ENCODE measurements at regions not wholly inside any gene's neighbourhood (a gene's known extent, or its start where the extent isn't known, plus 50 kb on each side); places are given as distances from the start of the nearest gene placed in this dataset.

- H3K36me3 ChIP-seq (ENCODE audit: control insufficient read depth, insufficient read depth, low read length): no peaks in the 10 kb centered on the region
- no peak for TF ChIP-seq CTCF (conservative IDR thresholded peaks at IDR 0.05)
- peaks cover 6% of the 10 kb centered on the region for H3K4me1 ChIP-seq (ENCODE audit: control insufficient read depth, insufficient read depth, low read length)
- no peak overlapping the region for H3K9ac ChIP-seq (ENCODE audit: extremely low read depth, low read length, poor library complexity, severe bottlenecking)
- H3K27ac ChIP-seq (ENCODE audit: low read depth, low read length): no peak overlapping the region
- no peak overlapping the region for H3K4me3 ChIP-seq (ENCODE audit: low read length)
- H3K9me3 Mint-ChIP-seq: no peaks in the 10 kb centered on the region
- no peak for DNase-seq
- peaks cover 40% of the 10 kb centered on the region for H3K4me1 Mint-ChIP-seq
- no peak overlapping the region for H3K4me3 Mint-ChIP-seq
- 91 to 93% methylated on average over 5 of the region's 5 CpGs for WGBS, 2 experiments (ENCODE audit: insufficient coverage in 1 of 2, insufficient read length in 1 of 2)
- H3K36me3 Mint-ChIP-seq (ENCODE audit: low read depth): no peaks in the 10 kb centered on the region
- no peaks in the 10 kb centered on the region for H3K9me3 ChIP-seq (ENCODE audit: control insufficient read depth, low read length)
- no peaks in the 10 kb centered on the region for H3K27me3 ChIP-seq (ENCODE audit: control insufficient read depth, insufficient read depth, low read length, poor library complexity, severe bottlenecking)
- H3K27ac Mint-ChIP-seq: no peak overlapping the region
- H3K27me3 Mint-ChIP-seq (ENCODE audit: insufficient read depth): no peaks in the 10 kb centered on the region
Observed at GRCh38 chr3:25350725-25351114, 77.3 kb upstream of the RARB start.

- WGBS, 2 experiments (ENCODE audit: insufficient coverage in 1 of 2, insufficient read length in 1 of 2): 97 to 100% methylated on average over 1 to 3 of the region's 3 CpGs
Observed at GRCh38 chr3:25354071-25354470, 74.0 kb upstream of the RARB start.

GRCh38 chr3:25355034-25355885 is 72.8 kb upstream of the RARB start:
- H3K9me3 Mint-ChIP-seq: peaks cover 20% of the 10 kb centered on the region
- Histone ChIP-seq H3K27ac (ENCODE audit: low read depth, low read length) (no peak overlapping the region), H3K9me3 (ENCODE audit: control insufficient read depth, low read length) (no peaks in the 10 kb centered on the region), H3K9ac (ENCODE audit: extremely low read depth, low read length, poor library complexity, severe bottlenecking) (no peak overlapping the region), H3K4me1 (ENCODE audit: control insufficient read depth, insufficient read depth, low read length) (peaks cover 6% of the 10 kb centered on the region), H3K36me3 (ENCODE audit: control insufficient read depth, insufficient read depth, low read length) (no peaks in the 10 kb centered on the region), H3K4me3 (ENCODE audit: low read length) (no peak overlapping the region), H3K27me3 (ENCODE audit: control insufficient read depth, insufficient read depth, low read length, poor library complexity, severe bottlenecking) (no peaks in the 10 kb centered on the region)
- no peak overlapping the region for H3K4me3 Mint-ChIP-seq
- 89 to 100% methylated on average over 1 to 3 of the region's 4 CpGs for WGBS, 2 experiments (ENCODE audit: insufficient coverage in 1 of 2, insufficient read length in 1 of 2)
- H3K4me1 Mint-ChIP-seq: peaks cover 17% of the 10 kb centered on the region
- TF ChIP-seq CTCF (conservative IDR thresholded peaks at IDR 0.05): no peak
- peaks cover 2% of the 10 kb centered on the region for H3K36me3 Mint-ChIP-seq (ENCODE audit: low read depth)
- H3K27me3 Mint-ChIP-seq (ENCODE audit: insufficient read depth): no peaks in the 10 kb centered on the region
- DNase-seq: no peak
- no peak overlapping the region for H3K27ac Mint-ChIP-seq

More at GRCh38 chr3:25354071-25354470, 74.0 kb upstream of the RARB start:
- H3K36me3 Mint-ChIP-seq (ENCODE audit: low read depth): peaks cover 2% of the 10 kb centered on the region
- Histone ChIP-seq H3K36me3 (ENCODE audit: control insufficient read depth, insufficient read depth, low read length) (no peaks in the 10 kb centered on the region), H3K9me3 (ENCODE audit: control insufficient read depth, low read length) (no peaks in the 10 kb centered on the region), H3K27me3 (ENCODE audit: control insufficient read depth, insufficient read depth, low read length, poor library complexity, severe bottlenecking) (no peaks in the 10 kb centered on the region), H3K4me1 (ENCODE audit: control insufficient read depth, insufficient read depth, low read length) (peaks cover 6% of the 10 kb centered on the region), H3K9ac (ENCODE audit: extremely low read depth, low read length, poor library complexity, severe bottlenecking) (no peak overlapping the region), H3K27ac (ENCODE audit: low read depth, low read length) (no peak overlapping the region), H3K4me3 (ENCODE audit: low read length) (no peak overlapping the region)
- H3K9me3 Mint-ChIP-seq: peaks cover 19% of the 10 kb centered on the region
- no peak overlapping the region for H3K27ac Mint-ChIP-seq
- H3K4me1 Mint-ChIP-seq: peaks cover 27% of the 10 kb centered on the region
- no peaks in the 10 kb centered on the region for H3K27me3 Mint-ChIP-seq (ENCODE audit: insufficient read depth)
- TF ChIP-seq CTCF (conservative IDR thresholded peaks at IDR 0.05): no peak
- H3K4me3 Mint-ChIP-seq: no peak overlapping the region
- no peak for DNase-seq

Data from endodermal cell (in vitro differentiated cells).